Ishikawa (cell line): ENCODE measurements at regions not wholly inside any gene's neighbourhood (a gene's known extent, or its start where the extent isn't known, plus 50 kb on each side); places are given as distances from the start of the nearest gene placed in this dataset.

Experiments used
- CEBPB ChIP-seq: IDR thresholded peaks from 2 replicates; pipeline ENCODE4 v1.6.1; 2012
- CREB1 ChIP-seq: IDR thresholded peaks from 2 replicates; pipeline ENCODE4 v1.6.1; 2012; ENCODE audit warnings: low read depth
- EGR1 ChIP-seq: IDR thresholded peaks from 2 replicates; pipeline ENCODE4 v1.6.1; 2012
- EP300 ChIP-seq: IDR thresholded peaks from 2 replicates; pipeline ENCODE4 v1.6.1; 2012; ENCODE audit warnings: borderline replicate concordance
- FOXM1 ChIP-seq: IDR thresholded peaks from 2 replicates; pipeline ENCODE4 v1.6.1; 2012; ENCODE audit warnings: low read depth, borderline replicate concordance
- NFIC ChIP-seq: IDR thresholded peaks from 2 replicates; pipeline ENCODE4 v1.6.1; 2012
- RAD21 ChIP-seq: IDR thresholded peaks from 2 replicates; pipeline ENCODE4 v1.6.1; 2012; ENCODE audit warnings: low read depth
- TAF1 ChIP-seq: IDR thresholded peaks from 2 replicates; pipeline ENCODE4 v1.6.1; 2012; ENCODE audit warnings: low read depth, mild to moderate bottlenecking
- TCF12 ChIP-seq: IDR thresholded peaks from 2 replicates; pipeline ENCODE4 v1.6.1; 2012; ENCODE audit warnings: low read depth
- TEAD4 ChIP-seq: IDR thresholded peaks from 2 replicates; pipeline ENCODE4 v1.6.1; 2012
- USF1 ChIP-seq: IDR thresholded peaks from 2 replicates; pipeline ENCODE4 v1.6.1; 2012
- YY1 ChIP-seq: IDR thresholded peaks from 2 replicates; pipeline ENCODE4 v1.6.1; 2012; ENCODE audit warnings: low read depth
- ZBTB7A ChIP-seq: IDR thresholded peaks from 2 replicates; pipeline ENCODE4 v1.6.1; 2012; ENCODE audit warnings: low read depth
- TF ChIP-seq, protein P1 (sequence below): IDR thresholded peaks from 2 replicates; pipeline ENCODE4 v1.6.1; 2012; ENCODE audit warnings: low read depth, mild to moderate bottlenecking
- TF ChIP-seq, protein P2 (sequence below): IDR thresholded peaks from 2 replicates; pipeline ENCODE4 v1.6.1; 2012

GRCh38 chr2:240384711-240385450 is 50.6 kb upstream of the GPC1 start:
- TF ChIP-seq FOXM1 (no peak), TCF12 (no peak), RAD21 (no peak), EP300 (no peak), TAF1 (no peak), TEAD4 (no peak), USF1 (no peak), YY1 (no peak), EGR1 (no peak), NFIC (no peak), ZBTB7A (no peak), CEBPB (no peak), CREB1 (no peak)
- TF ChIP-seq, protein P1, sequence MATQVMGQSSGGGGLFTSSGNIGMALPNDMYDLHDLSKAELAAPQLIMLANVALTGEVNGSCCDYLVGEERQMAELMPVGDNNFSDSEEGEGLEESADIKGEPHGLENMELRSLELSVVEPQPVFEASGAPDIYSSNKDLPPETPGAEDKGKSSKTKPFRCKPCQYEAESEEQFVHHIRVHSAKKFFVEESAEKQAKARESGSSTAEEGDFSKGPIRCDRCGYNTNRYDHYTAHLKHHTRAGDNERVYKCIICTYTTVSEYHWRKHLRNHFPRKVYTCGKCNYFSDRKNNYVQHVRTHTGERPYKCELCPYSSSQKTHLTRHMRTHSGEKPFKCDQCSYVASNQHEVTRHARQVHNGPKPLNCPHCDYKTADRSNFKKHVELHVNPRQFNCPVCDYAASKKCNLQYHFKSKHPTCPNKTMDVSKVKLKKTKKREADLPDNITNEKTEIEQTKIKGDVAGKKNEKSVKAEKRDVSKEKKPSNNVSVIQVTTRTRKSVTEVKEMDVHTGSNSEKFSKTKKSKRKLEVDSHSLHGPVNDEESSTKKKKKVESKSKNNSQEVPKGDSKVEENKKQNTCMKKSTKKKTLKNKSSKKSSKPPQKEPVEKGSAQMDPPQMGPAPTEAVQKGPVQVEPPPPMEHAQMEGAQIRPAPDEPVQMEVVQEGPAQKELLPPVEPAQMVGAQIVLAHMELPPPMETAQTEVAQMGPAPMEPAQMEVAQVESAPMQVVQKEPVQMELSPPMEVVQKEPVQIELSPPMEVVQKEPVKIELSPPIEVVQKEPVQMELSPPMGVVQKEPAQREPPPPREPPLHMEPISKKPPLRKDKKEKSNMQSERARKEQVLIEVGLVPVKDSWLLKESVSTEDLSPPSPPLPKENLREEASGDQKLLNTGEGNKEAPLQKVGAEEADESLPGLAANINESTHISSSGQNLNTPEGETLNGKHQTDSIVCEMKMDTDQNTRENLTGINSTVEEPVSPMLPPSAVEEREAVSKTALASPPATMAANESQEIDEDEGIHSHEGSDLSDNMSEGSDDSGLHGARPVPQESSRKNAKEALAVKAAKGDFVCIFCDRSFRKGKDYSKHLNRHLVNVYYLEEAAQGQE = no peak
- TF ChIP-seq, protein P2, sequence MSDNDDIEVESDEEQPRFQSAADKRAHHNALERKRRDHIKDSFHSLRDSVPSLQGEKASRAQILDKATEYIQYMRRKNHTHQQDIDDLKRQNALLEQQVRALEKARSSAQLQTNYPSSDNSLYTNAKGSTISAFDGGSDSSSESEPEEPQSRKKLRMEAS = no peak
